ENCODE measurements at regions not wholly inside any gene's neighbourhood (a gene's known extent, or its start where the extent isn't known, plus 50 kb on each side); places are given as distances from the start of the nearest gene placed in this dataset.

GRCh38 chr6:165744555-165745228 is 81.7 kb upstream of the PDE10A start:
- TF ChIP-seq EZH2 (IDR thresholded peaks at IDR 0.05; ENCODE audit: borderline replicate concordance) (no peak), CTCF (IDR thresholded peaks at IDR 0.05; ENCODE audit: poor library complexity) (no peak), EZH2phosphoT487 (IDR thresholded peaks at IDR 0.05; ENCODE audit: low read depth, severe bottlenecking, unreplicated experiment) (no peak)

All from hepatocyte (in vitro differentiated cells).